ENCODE measurements at regions not wholly inside any gene's neighbourhood (a gene's known extent, or its start where the extent isn't known, plus 50 kb on each side); places are given as distances from the start of the nearest gene placed in this dataset.

- TF ChIP-seq CHD7 (IDR thresholded peaks at IDR 0.05; ENCODE audit: insufficient replicate concordance, low read length) (no peak), CEBPB (IDR thresholded peaks at IDR 0.05; ENCODE audit: low read depth, low read length) (peak; percentile 68), SIRT6 (IDR thresholded peaks at IDR 0.05; ENCODE audit: low read length) (no peak), SUZ12 (IDR thresholded peaks at IDR 0.05; ENCODE audit: low read length) (no peak), SIN3A (conservative IDR thresholded peaks at IDR 0.05 in 1 of 2, IDR thresholded peaks at IDR 0.05 in 1 of 2; ENCODE audit: low read depth in 1 of 2, low read length in 2 of 2) (no peak), ATF3 (IDR thresholded peaks at IDR 0.05; ENCODE audit: insufficient read depth, low read depth, low read length) (no peak)
These were observed 169.9 kb upstream of the HDDC2 start (continued) for GRCh38 chr6:125471667-125472066.

Data from H1 (cell line).